ENCODE measurements at regions not wholly inside any gene's neighbourhood (a gene's known extent, or its start where the extent isn't known, plus 50 kb on each side); places are given as distances from the start of the nearest gene placed in this dataset.
A peak's percentile ranks its signal among the peaks of the same experiment; 100 is the strongest.

- TF ChIP-seq CTCF (IDR thresholded peaks at IDR 0.05), result no peak
- no peak overlapping the region for H3K4me3 Mint-ChIP-seq (ENCODE audit: unreplicated experiment)
- peaks cover 5% of the 10 kb centered on the region for H3K36me3 Mint-ChIP-seq (ENCODE audit: low read depth)
- DNase-seq (ENCODE audit: low spot score), result no peak
- H3K4me1 Mint-ChIP-seq (ENCODE audit: low read depth), result peaks cover 16% of the 10 kb centered on the region
- peaks cover 4% of the 10 kb centered on the region for H3K9me3 Mint-ChIP-seq (ENCODE audit: low read depth)
- no peaks in the 10 kb centered on the region for H3K27me3 Mint-ChIP-seq (ENCODE audit: low read depth)
- peak overlapping the region; percentile 38 for H3K27ac Mint-ChIP-seq (ENCODE audit: unreplicated experiment)
These were observed 73.0 kb upstream of the TMEM17 start for GRCh38 chr2:62578803-62579640.

GRCh38 chr2:62577994-62578781, 72.2 kb upstream of the TMEM17 start:
- H3K4me1 Mint-ChIP-seq (ENCODE audit: low read depth), result peaks cover 16% of the 10 kb centered on the region
- no peaks in the 10 kb centered on the region for H3K27me3 Mint-ChIP-seq (ENCODE audit: low read depth)
- peaks cover 4% of the 10 kb centered on the region for H3K9me3 Mint-ChIP-seq (ENCODE audit: low read depth)
- TF ChIP-seq CTCF (IDR thresholded peaks at IDR 0.05), result no peak
- peak overlapping the region; percentile 13 for H3K27ac Mint-ChIP-seq (ENCODE audit: unreplicated experiment)
- H3K4me3 Mint-ChIP-seq (ENCODE audit: unreplicated experiment), result no peak overlapping the region
- peaks cover 3% of the 10 kb centered on the region for H3K36me3 Mint-ChIP-seq (ENCODE audit: low read depth)
- DNase-seq (ENCODE audit: low spot score), result no peak

- Mint-ChIP-seq H3K4me1 (ENCODE audit: low read depth) (peaks cover 16% of the 10 kb centered on the region), H3K4me3 (ENCODE audit: unreplicated experiment) (no peak overlapping the region), H3K27me3 (ENCODE audit: low read depth) (peaks cover 2% of the 10 kb centered on the region), H3K36me3 (ENCODE audit: low read depth) (no peaks in the 10 kb centered on the region), H3K9me3 (ENCODE audit: low read depth) (no peaks in the 10 kb centered on the region), H3K27ac (ENCODE audit: unreplicated experiment) (no peak overlapping the region)
- no peak for TF ChIP-seq CTCF (IDR thresholded peaks at IDR 0.05)
- DNase-seq (ENCODE audit: low spot score), result no peak
These were observed 70.4 kb upstream of the TMEM17 start for GRCh38 chr2:62576276-62576939.

GRCh38 chr2:62573936-62574335, 67.9 kb upstream of the TMEM17 start:
- H3K4me3 Mint-ChIP-seq (ENCODE audit: unreplicated experiment), result no peak overlapping the region
- TF ChIP-seq CTCF (IDR thresholded peaks at IDR 0.05), result no peak
- DNase-seq (ENCODE audit: low spot score), result no peak
- peaks cover 4% of the 10 kb centered on the region for H3K27me3 Mint-ChIP-seq (ENCODE audit: low read depth)
- no peaks in the 10 kb centered on the region for H3K36me3 Mint-ChIP-seq (ENCODE audit: low read depth)
- no peak overlapping the region for H3K27ac Mint-ChIP-seq (ENCODE audit: unreplicated experiment)
- peaks cover 33% of the 10 kb centered on the region for H3K4me1 Mint-ChIP-seq (ENCODE audit: low read depth)
- H3K9me3 Mint-ChIP-seq (ENCODE audit: low read depth), result no peaks in the 10 kb centered on the region

- no peak for TF ChIP-seq CTCF (IDR thresholded peaks at IDR 0.05)
- H3K9me3 Mint-ChIP-seq (ENCODE audit: low read depth), result no peaks in the 10 kb centered on the region
- H3K4me1 Mint-ChIP-seq (ENCODE audit: low read depth), result peaks cover 28% of the 10 kb centered on the region
- no peak overlapping the region for H3K27ac Mint-ChIP-seq (ENCODE audit: unreplicated experiment)
- no peak overlapping the region for H3K4me3 Mint-ChIP-seq (ENCODE audit: unreplicated experiment)
- H3K36me3 Mint-ChIP-seq (ENCODE audit: low read depth), result no peaks in the 10 kb centered on the region
- peaks cover 4% of the 10 kb centered on the region for H3K27me3 Mint-ChIP-seq (ENCODE audit: low read depth)
- no peak for DNase-seq (ENCODE audit: low spot score)
These were observed 67.2 kb upstream of the TMEM17 start for GRCh38 chr2:62573137-62573731.

Data from chondrocyte (in vitro differentiated cells).